HG03442 (cell line): ENCODE measurements at regions not wholly inside any gene's neighbourhood (a gene's known extent, or its start where the extent isn't known, plus 50 kb on each side); places are given as distances from the start of the nearest gene placed in this dataset.

ENCODE experiments used
- ATAC-seq: cut with Tn5 transposase; IDR thresholded peaks from one replicate; pipeline ENCODE4 v1.9.1; 2021; ENCODE audit warnings: mild to moderate bottlenecking, moderate library complexity; ENCODE audit not compliant: unreplicated experiment

DNA sequence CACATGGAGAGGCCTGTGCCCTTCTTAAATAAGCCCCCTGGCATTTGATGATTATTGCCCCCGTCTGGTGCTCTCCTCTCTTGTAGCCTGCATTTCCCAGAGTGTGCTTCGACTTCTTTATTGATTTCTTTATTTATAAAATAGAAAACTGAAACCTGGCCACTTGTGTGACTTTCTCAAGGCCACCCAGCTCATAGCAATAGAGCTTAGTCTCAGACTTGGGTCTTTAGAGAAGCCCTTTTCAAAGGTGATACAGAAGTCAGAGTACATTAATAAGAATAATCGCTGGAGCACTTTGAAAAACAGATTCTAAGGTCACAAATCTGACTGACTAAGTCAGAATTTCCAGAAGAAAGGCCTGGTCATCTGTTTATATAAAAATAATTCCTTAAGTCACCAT is 86.6 kb downstream of the NOC3L start:
- no peak for ATAC-seq

- no peak for ATAC-seq
These were observed 85.3 kb downstream of the NOC3L start for GRCh38 chr10:94277450-94277849.

DNA sequence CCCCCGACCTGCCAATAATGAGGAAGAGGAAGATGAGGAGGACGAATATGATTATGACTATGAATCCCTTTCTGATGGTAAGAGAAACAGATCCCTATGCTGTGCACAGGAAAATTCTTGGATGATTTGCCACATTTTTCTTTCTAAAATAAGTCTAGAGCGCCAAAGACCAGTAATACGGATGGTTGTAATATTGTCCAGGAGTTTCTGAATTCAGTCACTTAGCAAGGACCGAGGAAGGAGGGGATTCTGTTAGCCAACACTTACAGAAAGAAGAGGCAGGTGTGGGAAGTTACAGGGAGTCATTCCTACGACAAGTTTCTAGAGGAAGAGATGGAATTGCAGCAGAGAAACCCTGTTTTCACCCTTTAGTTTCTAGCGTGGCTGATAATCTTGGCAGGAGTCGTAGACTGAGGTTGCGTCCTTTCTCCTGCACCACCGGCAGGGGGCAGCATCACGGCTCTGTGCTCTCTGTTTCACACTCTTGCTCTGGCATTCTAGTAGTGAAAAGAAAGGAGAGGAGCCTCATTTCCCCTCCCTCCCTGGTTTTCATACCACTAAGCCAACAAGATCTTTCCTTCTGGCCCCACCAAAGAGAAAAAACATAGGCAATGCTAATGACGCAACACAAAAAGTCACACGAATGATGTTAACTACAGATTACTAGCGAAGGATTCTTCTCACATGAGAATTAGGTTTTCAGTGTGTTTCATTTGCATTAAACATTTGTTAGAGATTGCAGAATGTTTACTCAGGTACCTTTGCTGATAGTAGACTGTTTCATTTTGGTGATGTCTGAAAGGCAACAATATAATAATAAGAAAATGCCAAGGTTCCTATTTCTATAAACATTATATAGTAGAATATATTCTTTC is 82.7 kb downstream of the NOC3L start:
- peak; percentile 58 for ATAC-seq

DNA sequence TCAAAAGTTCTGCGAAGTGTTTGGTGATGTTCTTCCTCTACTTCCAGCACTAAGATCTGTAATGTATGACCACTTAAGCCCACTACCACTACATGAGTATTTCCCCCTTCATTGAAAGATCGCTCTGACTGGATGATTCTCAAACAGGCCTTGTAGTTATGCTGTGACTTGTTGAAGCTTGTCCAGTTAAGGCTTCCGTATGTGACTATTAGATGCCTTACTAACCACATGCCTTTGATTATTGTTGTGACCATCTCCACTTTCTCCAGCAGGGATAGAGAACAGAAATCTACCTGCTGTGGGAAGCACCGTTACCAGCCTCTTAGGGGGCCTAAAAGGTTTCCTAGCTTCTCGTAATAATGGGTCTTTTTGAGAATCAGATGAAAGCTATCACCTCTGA is 81.1 kb downstream of the NOC3L start:
- no peak for ATAC-seq

GRCh38 chr10:94282369-94282768 is 80.4 kb downstream of the NOC3L start:
- no peak for ATAC-seq
